Vagina (tissue), 2 donors: ENCODE measurements at regions not wholly inside any gene's neighbourhood (a gene's known extent, or its start where the extent isn't known, plus 50 kb on each side); places are given as distances from the start of the nearest gene placed in this dataset.

Experiments
- DNase-seq, 2 donors: peaks; one replicate each; pipeline ENCODE4 v3.0.0-alpha.2; 2017; ENCODE audit errors: extremely low spot score in 2 of 2
- H3K27ac ChIP-seq: fragments of 200-600 bp; sonication (generic); one replicate; pipeline ENCODE4 v1.5.1; 2019
- H3K27me3 ChIP-seq: fragments of 200-600 bp; sonication (generic); one replicate; pipeline ENCODE4 v1.5.1; 2019
- H3K36me3 ChIP-seq, 2 donors: fragments of 200-600 bp; sonication (generic); one replicate each; pipeline ENCODE4 v1.5.1; 2017 to 2019
- H3K4me1 ChIP-seq: fragments of 200-600 bp; sonication (generic); one replicate; pipeline ENCODE4 v1.5.1; 2019
- H3K4me3 ChIP-seq, 2 donors: fragments of 200-600 bp; sonication (generic); 1 replicate in 1 of 2; 2 replicates in 1 of 2; pipeline ENCODE4 v1.5.1; 2016 to 2019
- H3K9me3 ChIP-seq: fragments of 200-600 bp; sonication (generic); one replicate; pipeline ENCODE4 v1.5.1; 2019
- CTCF ChIP-seq, 3 experiments: fragments of 450-650 bp in 2 of 3; fragments of 200-600 bp in 1 of 3; sonication (generic) in 1 of 3; IDR thresholded peaks; one replicate each; pipeline ENCODE4 v1.5.1; 2017 to 2019; ENCODE audit warnings: antibody characterized with exemption in 3 of 3, mild to moderate bottlenecking in 2 of 3, moderate library complexity in 2 of 3
- POLR2A ChIP-seq, 2 donors: fragments of 450-650 bp; IDR thresholded peaks; one replicate each; pipeline ENCODE4 v1.6.1; 2017; ENCODE audit warnings: antibody characterized with exemption in 2 of 2, mild to moderate bottlenecking in 2 of 2, moderate library complexity in 2 of 2
- POLR2AphosphoS5 ChIP-seq, 2 donors: sonication (generic); formaldehyde crosslinking; IDR thresholded peaks; one replicate each; pipeline ENCODE4 v1.9.0; 2017; ENCODE audit warnings: antibody characterized with exemption in 2 of 2, mild to moderate bottlenecking in 2 of 2, low read depth in 1 of 2; ENCODE audit not compliant: insufficient read depth in 1 of 2
- intact Hi-C: fragments of 100-400 bp; cut with DNase I; formaldehyde crosslinking; loops from one replicate; pipeline ENCODE4 v1.15.1; 2023

GRCh38 chr5:6806668-6807067 is 93.4 kb downstream of the TENT4A start:
- no peak for TF ChIP-seq POLR2A (IDR thresholded peaks at IDR 0.05)
- H3K4me3 ChIP-seq = no peak overlapping the region
- intact Hi-C loops = no loop called here

GRCh38 chr5:6808462-6808861 is 95.2 kb downstream of the TENT4A start:
- TF ChIP-seq POLR2A (IDR thresholded peaks at IDR 0.05) (no peak), CTCF (IDR thresholded peaks at IDR 0.05) (no peak), POLR2AphosphoS5 (IDR thresholded peaks at IDR 0.05; ENCODE audit: insufficient read depth in 1 of 2, low read depth in 1 of 2) (no peak)
- Histone ChIP-seq H3K4me1 (peaks cover 10% of the 10 kb centered on the region), H3K9me3 (no peaks in the 10 kb centered on the region), H3K4me3 (no peak overlapping the region), H3K36me3 (no peaks in the 10 kb centered on the region), H3K27me3 (no peaks in the 10 kb centered on the region), H3K27ac (no peak overlapping the region)
- DNase-seq = peak in 1 of 2 donors; percentile 67
- intact Hi-C loops = no loop called here

More at GRCh38 chr5:6806668-6807067, 93.4 kb downstream of the TENT4A start:
- peaks cover 6% of the 10 kb centered on the region for H3K4me1 ChIP-seq
- no peak overlapping the region for H3K27ac ChIP-seq
- H3K36me3 ChIP-seq = no peaks in the 10 kb centered on the region
- no peaks in the 10 kb centered on the region for H3K27me3 ChIP-seq
- DNase-seq = no peak
- no peaks in the 10 kb centered on the region for H3K9me3 ChIP-seq

- Histone ChIP-seq H3K4me1 (peaks cover 4% of the 10 kb centered on the region), H3K36me3 (no peaks in the 10 kb centered on the region), H3K27me3 (no peaks in the 10 kb centered on the region), H3K4me3 (no peak overlapping the region), H3K27ac (no peak overlapping the region), H3K9me3 (no peaks in the 10 kb centered on the region)
- intact Hi-C loops = no loop called here
- peak in 1 of 2 donors; percentile 54 for DNase-seq
- TF ChIP-seq CTCF (IDR thresholded peaks at IDR 0.05) = no peak
- TF ChIP-seq POLR2AphosphoS5 (IDR thresholded peaks at IDR 0.05; ENCODE audit: insufficient read depth in 1 of 2, low read depth in 1 of 2) = no peak
- no peak for TF ChIP-seq POLR2A (IDR thresholded peaks at IDR 0.05)
Measured at GRCh38 chr5:6810641-6811405, 97.6 kb downstream of the TENT4A start.

GRCh38 chr5:6812091-6812490 is 98.9 kb downstream of the TENT4A start:
- peak in 1 of 2 donors; percentile 22 for DNase-seq
- TF ChIP-seq POLR2A (IDR thresholded peaks at IDR 0.05) (no peak), CTCF (IDR thresholded peaks at IDR 0.05) (no peak), POLR2AphosphoS5 (IDR thresholded peaks at IDR 0.05; ENCODE audit: insufficient read depth in 1 of 2, low read depth in 1 of 2) (no peak)
- H3K27ac ChIP-seq = no peak overlapping the region
- no peaks in the 10 kb centered on the region for H3K9me3 ChIP-seq
- H3K4me1 ChIP-seq = peaks cover 4% of the 10 kb centered on the region
- no peaks in the 10 kb centered on the region for H3K27me3 ChIP-seq
- H3K4me3 ChIP-seq = no peak overlapping the region
- intact Hi-C loops = no loop called here
- H3K36me3 ChIP-seq = no peaks in the 10 kb centered on the region

- Histone ChIP-seq H3K27ac (no peak overlapping the region), H3K4me3 (no peak overlapping the region), H3K36me3 (no peaks in the 10 kb centered on the region), H3K4me1 (peaks cover 4% of the 10 kb centered on the region), H3K27me3 (no peaks in the 10 kb centered on the region), H3K9me3 (no peaks in the 10 kb centered on the region)
- DNase-seq = peak in 1 of 2 donors; percentile 70
- intact Hi-C loops = no loop called here
- no peak for TF ChIP-seq CTCF (IDR thresholded peaks at IDR 0.05)
- no peak for TF ChIP-seq POLR2A (IDR thresholded peaks at IDR 0.05)
- TF ChIP-seq POLR2AphosphoS5 (IDR thresholded peaks at IDR 0.05; ENCODE audit: insufficient read depth in 1 of 2, low read depth in 1 of 2) = no peak
Measured at GRCh38 chr5:6812800-6813731, 99.8 kb downstream of the TENT4A start.
